Right ventricle myocardium superior (tissue), 1 donor: ENCODE measurements at regions not wholly inside any gene's neighbourhood (a gene's known extent, or its start where the extent isn't known, plus 50 kb on each side); places are given as distances from the start of the nearest gene placed in this dataset.

ENCODE experiments used
- ATAC-seq: fragments of 200-7000 bp; cut with Tn5 transposase; one replicate; pipeline ENCODE4 v1.9.1; 2020; ENCODE audit warnings: mild to moderate bottlenecking; ENCODE audit not compliant: poor library complexity
- DNase-seq: peaks from one replicate; pipeline ENCODE4 v3.0.0-alpha.2; 2020
- intact Hi-C: fragments of 100-400 bp; cut with DNase I; formaldehyde crosslinking; loops from one replicate; pipeline ENCODE4 v1.11.2; 2022
- donor health status: DM: no; HTN: yes; CAD: no; lungs with severe emphysema.

DNA sequence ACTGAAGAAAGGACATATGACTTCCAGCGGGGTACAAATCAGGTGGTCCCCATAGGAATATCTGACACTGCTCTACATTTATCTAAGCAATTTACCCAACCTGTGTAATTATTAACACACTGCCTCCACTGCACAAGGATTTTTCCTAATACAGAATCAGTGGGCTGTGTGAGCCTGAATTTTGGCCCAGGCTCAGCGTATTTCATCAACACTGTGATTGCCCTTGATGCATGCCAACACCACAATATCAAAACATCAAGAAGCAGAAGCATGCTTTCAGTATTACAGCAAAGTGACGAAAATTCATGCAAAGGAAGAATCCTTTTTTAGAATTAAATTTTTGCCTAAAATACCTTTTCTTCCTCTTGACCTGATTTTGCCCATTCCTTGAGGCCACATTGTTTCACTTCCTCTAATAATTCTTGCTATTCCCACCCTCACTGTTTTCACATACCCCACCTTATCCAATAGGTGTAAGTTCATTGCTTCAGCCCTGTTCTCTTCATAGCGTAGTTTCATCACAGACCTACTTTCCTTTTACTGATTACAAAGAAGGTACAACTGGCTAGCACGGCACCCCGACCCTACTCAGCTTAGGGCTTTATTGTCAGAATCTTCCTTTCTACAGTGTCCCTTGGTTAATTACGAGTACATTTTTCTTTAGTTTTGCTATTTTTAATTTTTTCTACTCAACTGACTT, 83.7 kb upstream of the PTCHD4 start:
- DNase-seq = peak; percentile 20
- ATAC-seq = no peak
- intact Hi-C loops = no loop called here

DNA sequence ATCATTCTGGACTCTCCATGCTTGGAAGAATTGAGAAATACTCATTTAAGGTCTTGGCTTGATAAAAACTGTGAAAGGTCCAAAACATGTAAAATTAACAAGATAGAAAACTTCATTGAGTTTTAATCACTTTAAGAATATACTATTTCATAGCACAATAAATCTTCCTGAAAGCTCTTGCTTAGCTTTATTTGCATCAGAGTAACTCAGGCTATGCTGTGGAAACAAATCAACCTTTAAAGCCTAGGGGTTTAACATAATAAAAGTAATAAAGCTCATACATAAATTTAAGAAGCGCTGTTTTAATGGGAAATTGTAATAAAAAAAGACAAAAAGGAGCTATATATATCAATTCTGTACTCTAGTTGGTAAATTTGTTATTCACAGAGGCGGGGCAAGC, 77.2 kb upstream of the PTCHD4 start:
- ATAC-seq (no peak), DNase-seq (no peak)
- intact Hi-C loops = no loop called here

DNA sequence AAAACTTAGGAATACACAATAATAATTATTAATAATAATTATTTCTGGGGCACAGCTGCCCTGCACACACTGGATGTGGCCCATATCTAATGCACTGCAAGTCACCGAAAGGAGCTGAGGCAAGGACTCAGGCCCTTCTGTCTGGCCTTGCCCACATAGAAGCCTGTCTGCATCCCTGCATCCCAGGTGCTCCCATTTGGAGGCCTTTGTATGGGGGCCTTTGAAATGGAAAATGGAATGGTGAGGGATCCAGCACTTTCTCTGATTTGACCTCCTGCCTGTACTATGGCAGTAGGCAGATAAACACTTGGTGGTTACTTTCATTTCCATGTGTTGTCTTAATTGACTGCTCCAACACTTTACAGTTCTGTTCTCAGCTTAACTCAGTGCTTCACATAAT, 75.7 kb upstream of the PTCHD4 start:
- ATAC-seq = no peak
- intact Hi-C loops = no loop called here

DNA sequence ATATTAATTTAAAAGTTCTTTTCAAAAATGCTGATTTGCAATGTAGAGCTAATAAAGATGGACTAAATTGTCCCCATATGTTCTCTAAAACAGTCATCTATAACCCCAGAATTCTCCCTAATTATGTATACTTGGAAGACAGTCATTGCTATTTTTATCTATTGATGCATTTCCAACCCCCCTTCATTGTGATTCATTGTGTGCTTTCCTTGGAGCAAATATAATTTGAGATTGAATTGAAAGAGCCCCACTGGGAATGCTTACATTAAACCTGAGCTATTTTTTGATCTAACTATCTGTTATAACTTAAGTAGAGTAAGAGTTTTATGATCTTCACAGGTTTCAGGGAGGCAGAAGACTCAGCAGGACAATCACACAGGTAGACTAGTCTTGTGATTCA, 73.7 kb upstream of the PTCHD4 start:
- ATAC-seq (no peak), DNase-seq (no peak)
- intact Hi-C loops = no loop called here

More for the DNA sequence above, 75.7 kb upstream of the PTCHD4 start:
- DNase-seq = no peak

DNA sequence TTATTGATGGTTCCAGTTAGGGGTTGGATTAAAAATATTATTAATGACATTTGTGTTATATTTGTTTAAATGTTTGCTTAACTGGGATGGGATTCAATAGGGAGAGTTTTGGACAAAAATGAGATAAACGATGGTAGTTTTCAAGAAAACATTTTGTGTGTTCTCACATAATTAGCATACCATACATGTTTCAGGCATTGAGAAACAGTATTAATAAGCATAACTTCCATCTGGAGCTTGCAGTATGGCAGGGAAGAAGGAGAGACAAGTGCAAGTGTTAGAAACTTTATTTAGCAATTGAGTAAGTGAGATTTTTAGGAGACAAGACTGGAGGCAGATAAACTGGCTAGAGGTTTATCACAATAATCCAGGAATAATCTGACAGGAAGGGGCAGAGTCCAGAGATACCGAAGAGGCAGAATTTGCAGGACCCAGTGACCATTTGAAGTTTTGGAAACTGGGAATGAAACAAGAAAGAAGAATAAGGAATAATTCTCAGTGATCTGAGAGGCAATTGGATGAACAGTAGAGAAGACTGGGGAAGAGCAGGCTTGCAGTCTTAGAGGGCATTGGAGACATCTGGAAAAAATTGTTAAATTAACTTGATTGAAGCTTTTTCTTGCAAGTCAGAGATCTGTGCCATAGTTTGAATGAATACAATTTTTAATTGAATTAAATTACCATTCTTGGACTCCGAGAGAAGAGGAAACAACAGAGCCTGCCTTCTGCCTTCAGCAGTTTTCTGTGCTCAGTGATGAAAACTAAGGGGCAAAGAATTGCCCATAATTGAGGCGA, 73.0 kb upstream of the PTCHD4 start:
- no peak for DNase-seq
- ATAC-seq = no peak
- intact Hi-C loops = no loop called here

DNA sequence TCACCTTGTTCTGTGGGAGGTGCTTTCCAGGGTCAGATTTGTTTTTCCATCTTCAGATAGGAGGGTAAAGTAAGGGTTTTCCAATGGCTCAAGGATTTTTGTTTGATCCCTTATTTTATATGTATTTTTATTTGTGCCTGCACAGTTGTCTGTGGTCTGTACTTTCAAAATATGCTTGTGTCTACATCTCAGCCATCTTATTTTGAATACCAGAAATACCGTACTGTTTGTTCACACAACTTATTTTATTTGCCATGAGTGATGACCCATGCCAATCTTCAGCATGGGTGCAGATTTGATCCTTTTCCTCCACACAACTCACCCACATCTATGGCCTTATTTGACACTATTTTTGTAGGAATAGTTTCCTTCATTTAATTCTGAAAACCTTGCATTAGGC, 72.2 kb upstream of the PTCHD4 start:
- DNase-seq = no peak
- ATAC-seq = no peak
- intact Hi-C loops = no loop called here

DNA sequence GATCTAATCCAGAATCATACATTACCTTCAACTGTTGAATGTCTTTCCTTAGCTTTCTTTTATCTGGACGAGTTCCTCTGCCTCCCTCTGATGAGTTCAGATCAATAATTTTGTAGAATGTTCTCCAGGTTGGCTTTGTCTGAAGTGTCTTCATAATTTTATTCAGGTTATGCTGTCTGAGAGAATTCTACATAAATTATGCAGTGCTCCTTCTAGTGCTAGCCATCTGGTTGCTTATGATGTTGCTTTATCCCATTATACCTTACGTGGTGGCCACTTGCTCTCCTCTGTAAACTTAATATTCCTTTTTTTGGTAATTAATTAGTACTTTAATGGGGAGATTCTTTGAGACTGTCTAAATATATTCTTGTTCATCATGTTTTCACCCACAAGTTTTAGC, 67.7 kb upstream of the PTCHD4 start:
- intact Hi-C loops = no loop called here
- ATAC-seq (no peak), DNase-seq (no peak)

DNA sequence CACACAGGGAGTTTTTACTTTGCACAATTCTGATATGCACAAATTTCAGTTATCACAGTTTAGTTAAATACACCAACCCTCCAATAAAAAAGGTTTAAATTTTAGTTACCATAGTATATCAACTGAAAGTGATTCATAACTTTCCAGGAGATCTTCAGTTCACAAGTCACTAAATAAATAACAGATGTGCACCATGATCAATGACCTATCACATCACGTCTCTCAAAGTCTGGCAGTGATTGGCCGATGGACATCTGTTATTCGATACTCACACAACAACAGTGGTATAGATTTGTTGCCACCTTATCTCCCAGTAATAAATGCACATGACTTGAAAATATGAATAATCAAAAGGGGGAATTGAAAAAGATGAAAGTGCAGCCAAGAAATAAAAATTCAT, 66.8 kb upstream of the PTCHD4 start:
- ATAC-seq (no peak), DNase-seq (no peak)
- intact Hi-C loops = no loop called here

DNA sequence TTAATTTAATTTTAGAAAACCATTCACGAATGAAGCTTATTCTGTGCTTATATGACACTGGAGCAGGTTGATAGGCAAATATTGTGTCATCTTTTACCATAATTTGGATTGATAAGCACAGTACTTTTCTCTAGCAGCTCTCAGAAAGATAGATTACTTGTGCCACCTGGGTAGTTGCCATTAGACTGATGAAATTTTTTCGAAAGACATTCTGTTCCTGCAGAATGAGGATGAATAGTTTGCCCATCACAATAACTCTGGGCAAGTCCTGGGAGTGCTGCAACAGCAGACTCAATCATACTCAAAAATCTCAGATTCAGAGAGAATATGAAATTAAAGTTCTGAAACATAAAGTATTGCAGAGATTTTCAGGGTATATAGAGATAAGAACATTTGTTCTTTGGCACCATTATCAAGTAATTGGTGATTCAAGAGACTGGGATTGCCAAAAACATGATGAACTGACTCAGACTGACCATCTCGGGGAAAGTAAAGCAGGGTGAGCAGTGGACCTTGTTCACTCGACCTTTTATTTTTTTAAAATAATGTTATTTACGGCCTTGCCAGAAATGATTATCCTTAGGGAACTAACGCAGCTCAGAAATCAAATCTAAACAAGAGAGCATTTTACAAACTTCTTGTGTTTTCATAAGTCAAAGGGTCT, 65.8 kb upstream of the PTCHD4 start:
- intact Hi-C loops = no loop called here
- DNase-seq (no peak), ATAC-seq (no peak)

DNA sequence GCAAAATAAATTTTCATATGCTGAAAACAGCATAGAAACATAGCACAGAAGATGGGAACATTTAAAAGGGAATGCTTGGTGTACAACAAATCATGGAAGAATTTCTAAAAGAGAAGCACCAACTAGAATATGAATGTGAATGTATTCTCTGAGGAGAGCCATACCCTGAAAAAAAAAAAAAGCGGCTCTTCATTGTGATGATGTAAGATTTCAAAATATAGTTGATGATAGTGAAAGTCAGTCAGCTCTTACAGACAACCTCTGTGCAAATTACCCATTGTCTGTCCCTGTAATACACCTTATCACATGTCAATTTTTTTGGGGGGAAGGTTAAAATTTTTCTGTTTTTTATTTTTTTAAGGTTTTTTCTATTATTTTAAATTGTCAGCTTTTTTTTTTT, 58.6 kb upstream of the PTCHD4 start:
- ATAC-seq (no peak), DNase-seq (no peak)
- intact Hi-C loops = no loop called here
